HG03378 (cell line): ENCODE measurements at regions not wholly inside any gene's neighbourhood (a gene's known extent, or its start where the extent isn't known, plus 50 kb on each side); places are given as distances from the start of the nearest gene placed in this dataset.
"Not testable (repeated sequence)": the region's sequence is repeated elsewhere in the genome, so short reads cannot be mapped to it uniquely, and the experiment has no call there.

Source experiments
- ATAC-seq: cut with Tn5 transposase; IDR thresholded peaks from one replicate; pipeline ENCODE4 v1.9.1; 2021; ENCODE audit warnings: mild to moderate bottlenecking, moderate library complexity; ENCODE audit not compliant: unreplicated experiment

GRCh38 chr2:67755156-67755882 is 307.5 kb downstream of the C1D start:
- no peak for ATAC-seq

GRCh38 chr2:67760995-67761394 is 301.8 kb downstream of the C1D start:
- ATAC-seq: no peak

- ATAC-seq: no peak
These were observed 291.4 kb downstream of the C1D start for GRCh38 chr2:67771380-67771779.

GRCh38 chr2:67772216-67773170 is 290.3 kb downstream of the C1D start:
- ATAC-seq: no peak

GRCh38 chr2:67773851-67774250 is 289.0 kb downstream of the C1D start:
- no peak for ATAC-seq

- ATAC-seq: no peak
These were observed 286.5 kb downstream of the C1D start for GRCh38 chr2:67776276-67776675.

GRCh38 chr2:67777010-67777409 is 285.8 kb downstream of the C1D start:
- no peak for ATAC-seq

- ATAC-seq: no peak
These were observed 284.9 kb downstream of the C1D start for GRCh38 chr2:67777836-67778429.

GRCh38 chr2:67780841-67781240 is 282.0 kb downstream of the C1D start:
- not testable (repeated sequence) for ATAC-seq

GRCh38 chr2:67782443-67782842 is 280.4 kb downstream of the C1D start:
- no peak for ATAC-seq

- no peak for ATAC-seq
These were observed 279.8 kb downstream of the C1D start for GRCh38 chr2:67783026-67783425.

- ATAC-seq: no peak
These were observed 272.2 kb downstream of the C1D start for GRCh38 chr2:67790622-67791021.

- ATAC-seq: no peak
These were observed 270.6 kb downstream of the C1D start for GRCh38 chr2:67792191-67792590.

GRCh38 chr2:67792681-67793091 is 270.1 kb downstream of the C1D start:
- no peak for ATAC-seq

- no peak for ATAC-seq
These were observed 264.8 kb downstream of the C1D start for GRCh38 chr2:67797801-67798540.

GRCh38 chr2:67798541-67799160 is 264.2 kb downstream of the C1D start:
- ATAC-seq: no peak

- no peak for ATAC-seq
These were observed 262.9 kb downstream of the C1D start for GRCh38 chr2:67799886-67800285.

GRCh38 chr2:67802291-67802690 is 260.5 kb downstream of the C1D start:
- ATAC-seq: no peak

GRCh38 chr2:67802824-67803223 is 260.0 kb downstream of the C1D start:
- no peak for ATAC-seq

GRCh38 chr2:67806816-67807215 is 256.0 kb downstream of the C1D start:
- ATAC-seq: no peak
